ENCODE measurements at regions not wholly inside any gene's neighbourhood (a gene's known extent, or its start where the extent isn't known, plus 50 kb on each side); places are given as distances from the start of the nearest gene placed in this dataset.

DNA sequence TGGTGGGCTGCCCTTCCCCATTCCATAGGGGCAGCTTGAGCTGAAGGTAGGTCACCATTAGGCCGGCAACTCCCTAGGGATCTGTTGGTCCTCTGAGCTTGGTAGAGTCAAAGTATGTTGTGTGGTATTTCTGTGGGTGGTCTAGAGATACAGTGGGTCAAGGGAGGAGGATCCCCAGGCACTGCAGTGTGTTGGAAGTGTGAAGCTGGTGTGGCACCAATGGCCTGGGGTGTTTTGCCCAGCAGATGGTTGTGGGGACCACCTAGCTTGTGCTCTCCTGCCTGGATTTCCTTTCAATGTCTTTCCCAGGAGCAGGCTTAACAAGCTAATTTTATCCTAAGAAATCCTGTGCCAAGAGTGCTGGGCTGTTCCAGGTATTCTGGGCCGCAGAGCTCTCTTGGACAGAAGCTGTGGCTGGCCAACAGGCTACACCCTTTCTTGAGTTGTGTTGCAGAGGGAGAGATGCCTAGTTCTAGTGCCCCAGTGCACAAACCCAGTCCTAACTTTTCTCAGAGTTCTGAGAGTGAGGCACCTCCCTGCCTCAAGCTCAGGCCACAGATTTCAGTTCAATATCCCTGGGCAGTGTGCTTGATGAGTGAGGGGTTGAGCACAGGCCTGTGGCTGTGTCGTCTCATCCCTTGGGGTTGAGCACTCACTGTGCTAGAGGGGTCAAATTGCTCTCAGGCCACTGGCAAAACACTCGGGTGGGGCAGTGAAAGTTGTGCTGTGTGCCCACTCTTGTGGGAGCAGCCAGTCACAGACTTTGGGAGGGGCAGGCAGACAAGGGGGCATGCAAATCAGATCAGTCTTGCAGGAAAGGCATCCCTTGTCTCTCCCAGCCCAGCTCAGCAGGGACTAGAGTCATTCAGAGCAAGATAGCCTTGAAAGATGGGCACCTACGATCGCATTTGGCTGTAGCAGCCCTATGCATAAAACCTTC, 1806.1 kb upstream of the MIR17HG start:
- TF ChIP-seq POLR2A (IDR thresholded peaks at IDR 0.05; ENCODE audit: low read length) (no peak), GATA1 (IDR thresholded peaks at IDR 0.05; ENCODE audit: low read depth, low read length) (no peak)

Data from erythroblast (primary cell).